Skin epidermis (tissue), 12 donors: ENCODE measurements at regions not wholly inside any gene's neighbourhood (a gene's known extent, or its start where the extent isn't known, plus 50 kb on each side); places are given as distances from the start of the nearest gene placed in this dataset.
A peak's percentile ranks its signal among the peaks of the same experiment; 100 is the strongest.
"Not testable (repeated sequence)": the region's sequence is repeated elsewhere in the genome, so short reads cannot be mapped to it uniquely, and the experiment has no call there.

Source experiments
- H3K27ac ChIP-seq, 21 experiments: fragments of 200-600 bp; sonication (generic) in 11 of 21; one replicate each; pipeline ENCODE4 v1.5.0; 2020; ENCODE audit warnings: mild to moderate bottlenecking in 3 of 21, inconsistent platforms in 2 of 21, moderate library complexity in 2 of 21
- H3K4me3 ChIP-seq, 7 experiments: fragments of 200-600 bp; sonication (generic) in 2 of 7; one replicate each; pipeline ENCODE4 v1.5.0; 2020; ENCODE audit warnings: inconsistent platforms in 2 of 7, mild to moderate bottlenecking in 2 of 7, moderate library complexity in 1 of 7

DNA sequence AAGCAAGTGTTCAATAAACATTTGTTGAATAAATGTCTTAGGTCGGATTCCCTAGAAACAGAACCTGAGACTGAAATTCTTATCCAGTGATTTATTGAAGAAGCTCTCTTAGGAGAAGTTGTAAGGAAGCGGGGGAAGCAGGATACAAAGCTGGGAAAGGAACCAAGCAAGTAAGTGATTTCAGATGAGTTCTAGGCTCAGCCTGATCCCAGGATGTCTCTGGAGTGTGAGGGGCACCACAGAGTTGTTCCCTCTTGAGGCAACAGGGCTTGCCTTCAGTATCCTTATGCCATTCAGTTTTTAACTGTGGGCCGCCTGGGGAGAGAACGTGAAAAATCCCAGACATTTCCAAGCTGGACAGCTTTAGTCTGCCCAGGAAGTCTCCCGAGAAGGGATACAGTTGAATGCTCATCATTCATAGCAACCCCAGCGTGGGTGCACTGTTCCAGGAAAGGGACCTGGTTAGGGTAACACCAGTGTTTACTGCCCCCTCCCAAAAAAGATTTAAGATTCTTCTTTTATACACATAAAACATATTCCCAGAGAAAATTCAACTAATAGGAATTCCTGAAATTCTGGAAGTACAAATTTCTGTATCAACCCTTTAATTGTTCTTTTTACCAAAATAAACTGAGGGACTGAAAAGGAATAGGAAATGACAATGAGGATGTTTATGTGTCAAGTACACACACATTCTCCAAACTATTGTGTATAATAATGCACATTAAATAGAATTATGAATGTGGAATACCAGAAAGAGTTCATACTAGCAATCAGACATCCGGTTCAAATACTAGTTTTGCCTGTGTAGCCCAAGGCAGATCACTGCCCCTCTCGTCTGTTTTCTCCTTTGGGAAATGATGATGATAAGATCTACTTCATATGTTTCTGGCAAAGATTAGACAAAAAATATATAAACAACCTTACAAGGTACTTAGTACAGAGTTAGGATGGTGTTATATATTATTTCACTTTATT lies 592.1 kb upstream of the CDH2 start:
- H3K27ac ChIP-seq: no peak overlapping the region
- no peak overlapping the region for H3K4me3 ChIP-seq

DNA sequence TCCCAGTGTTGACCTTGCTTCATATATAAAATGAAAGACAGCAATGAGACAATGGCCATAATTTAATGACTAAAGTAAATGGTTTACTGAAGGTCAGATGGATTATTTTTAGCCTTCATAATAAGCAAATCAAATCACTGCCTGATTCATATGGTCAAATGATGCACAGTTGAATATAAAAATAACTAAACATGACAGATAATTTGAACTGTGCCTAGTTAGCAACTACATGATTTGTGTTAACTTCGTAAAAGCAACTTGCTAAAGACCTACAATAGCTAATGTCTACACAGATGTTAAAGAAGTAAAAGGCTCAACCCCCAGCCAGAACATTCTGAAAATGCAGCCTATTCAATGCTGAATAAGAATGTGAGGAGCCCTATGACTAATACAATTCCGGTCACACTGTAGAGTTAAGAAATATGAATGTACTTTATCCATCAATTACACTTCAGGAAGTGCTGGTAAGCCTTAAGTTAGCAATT lies 590.8 kb upstream of the CDH2 start:
- peak overlapping the region in 1 of 21 experiments; percentile 37 for H3K27ac ChIP-seq

DNA sequence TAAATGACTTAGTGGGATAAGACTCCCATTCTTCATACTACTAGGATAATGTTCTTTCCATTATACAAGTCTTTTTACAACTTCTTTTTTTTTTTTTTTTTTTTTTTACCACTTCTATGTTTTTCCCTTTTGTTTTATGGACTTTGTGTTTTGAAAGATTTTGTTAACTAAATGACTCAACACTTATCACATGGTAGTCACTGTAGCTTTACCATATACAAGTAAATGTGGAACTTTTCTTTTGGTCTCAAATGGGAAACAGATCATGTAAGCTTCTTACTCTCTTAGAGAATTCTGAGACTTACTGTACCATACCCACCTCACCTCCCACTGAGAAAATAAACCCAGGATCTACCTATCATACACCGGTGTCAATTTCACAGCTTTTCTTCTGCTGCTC lies 590.3 kb upstream of the CDH2 start:
- no peak overlapping the region for H3K4me3 ChIP-seq
- H3K27ac ChIP-seq: peak overlapping the region in 1 of 21 experiments; percentile 37

More for the DNA sequence above, 590.8 kb upstream of the CDH2 start:
- H3K4me3 ChIP-seq: no peak overlapping the region

DNA sequence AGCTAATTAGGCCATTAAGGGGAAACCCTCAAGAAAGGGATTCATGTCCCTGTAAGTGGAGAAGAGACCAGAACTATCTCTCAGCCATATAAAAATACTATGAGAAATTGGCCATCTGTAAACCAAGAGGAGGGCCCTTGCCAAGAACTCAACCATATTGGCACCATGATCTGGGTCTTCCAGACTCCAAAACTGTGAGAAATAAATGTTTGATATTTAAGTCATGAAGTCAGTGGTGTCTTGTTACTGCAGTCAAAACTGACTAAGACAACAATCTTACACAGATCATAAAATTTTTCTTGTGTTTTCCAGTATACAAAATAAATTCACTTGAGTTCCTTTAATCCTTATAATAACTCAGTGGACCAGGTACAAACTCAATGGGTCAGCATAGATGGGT lies 589.8 kb upstream of the CDH2 start:
- H3K4me3 ChIP-seq: no peak overlapping the region
- H3K27ac ChIP-seq: no peak overlapping the region

DNA sequence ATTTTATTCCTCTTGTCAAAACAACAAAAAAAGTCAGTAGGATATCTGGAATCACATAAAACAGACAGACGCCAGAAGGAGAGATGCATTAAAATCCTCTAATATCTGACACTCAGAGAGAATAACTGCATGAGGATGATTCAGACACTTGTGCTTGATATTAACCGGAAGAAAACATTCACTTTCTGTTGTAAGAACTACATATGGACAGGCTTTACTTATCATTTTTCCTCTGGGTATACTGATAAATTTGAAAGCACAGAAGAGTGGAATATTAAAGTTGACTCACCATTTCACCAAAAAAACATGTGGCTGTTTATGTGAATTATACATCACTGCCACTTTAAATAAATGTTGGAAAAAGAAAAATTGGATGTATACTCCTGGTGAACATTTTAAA lies 589.1 kb upstream of the CDH2 start:
- Histone ChIP-seq H3K27ac (no peak overlapping the region), H3K4me3 (no peak overlapping the region)

DNA sequence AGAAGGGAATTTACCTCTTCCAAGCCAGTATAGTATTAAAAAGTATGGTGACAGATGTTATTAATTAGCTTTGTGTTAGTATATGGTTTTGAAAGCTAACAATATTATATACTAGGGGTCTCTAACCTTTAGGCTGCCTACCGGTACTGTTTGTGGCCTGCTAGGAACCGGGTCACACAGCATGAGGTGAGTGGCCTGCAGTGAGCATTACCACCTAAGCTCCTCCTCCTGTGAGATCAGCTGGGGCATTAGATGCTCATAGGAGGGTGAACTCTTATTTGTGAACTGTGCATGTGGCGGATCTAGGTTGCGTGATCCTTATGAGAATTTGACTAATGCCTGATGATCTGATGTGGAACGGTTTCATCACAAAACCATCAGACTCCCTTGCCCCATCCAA lies 583.4 kb upstream of the CDH2 start:
- no peak overlapping the region for H3K4me3 ChIP-seq

DNA sequence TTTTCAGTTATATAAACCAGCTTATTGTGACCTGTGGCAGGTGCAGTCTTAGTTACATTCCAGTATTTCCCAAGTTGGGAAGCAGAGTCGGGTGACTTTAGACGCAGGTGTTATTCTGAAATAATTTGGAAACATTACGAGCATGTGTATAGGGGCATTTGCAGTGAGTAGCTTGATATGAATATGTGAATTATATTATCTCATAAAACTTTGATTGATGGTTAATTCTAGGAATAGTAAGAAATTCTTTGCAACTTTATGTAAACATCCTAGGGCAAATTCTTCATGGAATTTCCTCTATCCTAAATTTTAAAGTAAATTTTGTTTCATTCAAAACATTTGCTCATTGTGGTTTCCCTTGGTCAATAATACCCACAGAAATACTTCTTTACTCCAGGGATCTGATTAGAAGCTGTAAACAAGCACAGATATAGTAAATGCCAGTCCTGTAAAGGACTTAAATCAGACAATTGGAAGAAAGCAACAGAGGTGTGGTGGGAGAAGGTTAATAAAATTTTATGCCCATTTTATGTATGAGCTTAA lies 580.6 kb upstream of the CDH2 start:
- Histone ChIP-seq H3K27ac (no peak overlapping the region), H3K4me3 (no peak overlapping the region)

More for the DNA sequence above, 583.4 kb upstream of the CDH2 start:
- no peak overlapping the region for H3K27ac ChIP-seq

DNA sequence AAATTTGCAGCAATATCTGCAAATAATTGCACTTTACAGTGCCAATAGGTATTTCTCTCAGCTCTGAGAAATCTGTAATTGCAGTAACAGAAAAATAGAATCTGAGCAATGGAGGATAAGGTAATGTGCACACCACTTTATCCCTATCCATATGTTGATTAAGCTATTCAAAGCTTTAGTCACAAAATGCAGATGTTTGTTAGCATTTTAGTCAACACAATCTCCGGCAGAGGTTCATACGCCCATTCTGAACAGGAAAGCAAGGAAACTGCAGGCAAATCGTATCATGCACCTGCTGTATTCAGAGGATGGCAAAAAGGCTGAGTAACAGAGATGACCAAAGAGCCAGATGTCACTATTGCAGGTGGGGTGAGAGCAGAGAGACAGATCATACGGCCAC lies 566.2 kb upstream of the CDH2 start:
- H3K27ac ChIP-seq: no peak overlapping the region
- no peak overlapping the region for H3K4me3 ChIP-seq

DNA sequence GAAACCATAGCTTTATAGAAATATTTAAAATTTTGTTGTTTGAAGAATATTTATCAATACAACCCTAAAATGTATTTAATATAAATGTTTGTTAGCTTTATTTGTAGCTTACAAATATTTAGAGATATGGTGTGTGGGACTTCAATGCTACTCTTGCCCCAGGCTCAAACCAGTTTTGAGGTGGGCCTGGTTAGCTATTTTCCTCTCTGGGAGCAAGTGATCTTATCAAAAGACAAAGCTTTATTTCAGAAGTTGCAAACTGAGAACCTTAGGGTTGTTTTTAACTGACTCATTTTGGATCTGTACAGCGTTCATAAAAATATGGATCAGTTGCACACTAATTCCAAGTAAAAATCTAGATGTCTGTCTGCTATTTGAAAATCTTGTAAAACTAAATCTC lies 563.6 kb upstream of the CDH2 start:
- no peak overlapping the region for H3K4me3 ChIP-seq
- no peak overlapping the region for H3K27ac ChIP-seq

DNA sequence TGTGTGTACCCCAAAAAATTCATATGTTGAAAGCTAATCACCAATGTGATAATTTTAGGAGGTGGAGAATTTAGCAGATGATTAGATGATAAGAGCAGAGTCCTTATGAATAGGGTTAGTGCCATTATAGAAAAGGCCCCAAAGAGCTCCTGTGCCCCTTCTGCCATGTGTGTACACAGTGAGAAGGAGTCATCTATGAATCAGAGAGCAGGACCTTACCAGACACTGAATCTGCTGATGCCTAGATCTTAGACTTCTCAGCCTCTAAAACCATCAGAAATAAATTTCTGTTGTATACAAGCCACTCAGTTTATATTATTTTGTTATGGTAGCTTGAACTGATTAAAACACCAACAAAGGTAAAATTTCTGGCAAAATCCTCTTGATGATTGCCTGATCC lies 560.0 kb upstream of the CDH2 start:
- Histone ChIP-seq H3K4me3 (no peak overlapping the region), H3K27ac (no peak overlapping the region)

DNA sequence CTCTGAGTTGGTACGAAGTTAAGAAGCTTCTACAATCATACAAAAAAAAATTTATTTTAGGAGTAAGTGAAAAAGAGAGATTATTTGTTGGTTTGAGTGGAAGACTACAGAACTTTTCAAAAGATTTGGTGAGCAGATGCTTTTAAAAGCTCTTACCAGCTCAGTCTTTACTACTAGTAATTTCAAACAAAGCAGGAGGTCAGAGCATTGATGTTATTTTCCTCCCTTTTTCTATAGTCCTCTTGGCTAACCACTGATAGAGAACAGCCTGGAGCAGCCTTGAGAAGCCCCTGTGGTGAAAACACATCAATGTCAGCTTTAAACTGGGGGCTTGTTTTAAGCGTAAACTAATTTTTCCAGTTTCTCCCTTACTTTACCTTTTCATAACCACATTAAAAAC lies 559.3 kb upstream of the CDH2 start:
- Histone ChIP-seq H3K4me3 (no peak overlapping the region), H3K27ac (no peak overlapping the region)

DNA sequence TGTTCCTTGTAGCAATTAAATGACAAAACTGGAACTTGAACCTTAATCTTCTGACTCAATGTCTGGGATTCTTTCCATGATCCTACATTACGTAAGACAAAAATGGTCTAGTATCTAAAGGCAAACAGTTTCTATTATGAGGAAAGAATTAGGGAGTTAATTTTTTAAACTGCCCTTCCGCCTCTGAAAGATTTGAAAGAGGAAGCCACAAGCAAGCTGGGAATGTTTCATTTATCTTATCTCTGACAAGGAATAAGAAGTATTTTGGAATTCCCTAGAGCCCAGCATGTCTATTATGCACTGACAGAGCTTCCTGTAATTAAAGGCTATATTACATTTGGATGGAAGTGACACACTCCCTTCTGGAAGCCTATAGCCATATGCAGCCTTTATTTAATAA lies 558.8 kb upstream of the CDH2 start:
- Histone ChIP-seq H3K4me3 (no peak overlapping the region), H3K27ac (no peak overlapping the region)

DNA sequence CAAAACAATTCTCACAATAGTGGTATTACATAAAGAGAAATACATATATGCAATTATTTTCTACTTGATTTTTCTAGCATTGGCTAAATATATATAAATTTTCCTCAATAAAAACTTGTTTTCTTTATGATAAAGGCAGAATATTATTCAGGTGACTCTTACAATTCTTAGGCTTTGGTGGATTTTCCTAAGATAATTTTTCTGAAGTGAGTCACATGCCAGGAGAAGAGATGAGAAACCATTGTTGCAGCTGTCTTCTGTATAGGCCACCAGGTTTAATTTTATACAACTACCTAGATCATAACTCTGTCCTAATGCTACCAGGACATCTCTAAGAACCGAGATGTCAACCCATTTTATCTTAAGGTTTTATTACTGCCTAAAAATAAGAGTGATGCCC lies 552.4 kb upstream of the CDH2 start:
- H3K27ac ChIP-seq: no peak overlapping the region
- no peak overlapping the region for H3K4me3 ChIP-seq

DNA sequence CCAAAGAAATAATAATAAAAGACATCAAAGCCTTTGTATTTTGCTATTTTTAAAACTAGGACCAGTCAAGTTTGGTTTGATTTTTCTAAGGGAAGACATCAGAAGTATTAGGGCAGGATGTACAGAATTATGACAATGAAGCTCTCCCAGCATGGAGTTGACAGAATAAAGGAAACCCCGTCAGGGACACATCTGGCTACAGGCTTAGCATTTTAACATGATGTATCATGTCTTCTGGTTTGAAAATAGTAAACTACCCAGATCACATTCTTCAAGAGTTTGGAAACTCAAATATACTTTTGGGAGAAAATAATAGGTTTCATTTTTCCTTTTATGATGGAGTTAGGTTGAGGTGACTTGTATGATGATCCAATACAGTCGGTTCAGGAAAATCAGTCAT lies 552.0 kb upstream of the CDH2 start:
- Histone ChIP-seq H3K4me3 (no peak overlapping the region), H3K27ac (no peak overlapping the region)

DNA sequence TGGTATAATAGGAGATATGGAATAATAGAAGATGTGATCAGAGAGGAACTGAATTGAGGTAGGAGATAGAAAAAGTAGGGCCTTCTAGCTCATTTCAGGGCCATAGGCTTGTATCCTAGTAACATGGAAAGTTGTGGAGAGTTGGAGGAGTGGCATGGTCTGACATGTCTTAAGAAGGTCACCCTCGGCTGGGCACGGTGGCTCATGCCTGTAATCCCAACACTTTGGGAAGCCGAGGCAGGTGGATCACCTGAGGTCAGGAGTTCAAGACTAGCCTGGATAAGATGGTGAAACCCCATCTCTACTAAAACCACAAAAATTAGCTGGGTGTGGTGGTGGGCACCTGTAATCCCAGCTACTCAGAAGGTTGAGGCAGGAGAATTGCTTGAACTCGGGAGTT lies 550.3 kb upstream of the CDH2 start:
- not testable (repeated sequence) for H3K27ac ChIP-seq, H3K4me3 ChIP-seq

DNA sequence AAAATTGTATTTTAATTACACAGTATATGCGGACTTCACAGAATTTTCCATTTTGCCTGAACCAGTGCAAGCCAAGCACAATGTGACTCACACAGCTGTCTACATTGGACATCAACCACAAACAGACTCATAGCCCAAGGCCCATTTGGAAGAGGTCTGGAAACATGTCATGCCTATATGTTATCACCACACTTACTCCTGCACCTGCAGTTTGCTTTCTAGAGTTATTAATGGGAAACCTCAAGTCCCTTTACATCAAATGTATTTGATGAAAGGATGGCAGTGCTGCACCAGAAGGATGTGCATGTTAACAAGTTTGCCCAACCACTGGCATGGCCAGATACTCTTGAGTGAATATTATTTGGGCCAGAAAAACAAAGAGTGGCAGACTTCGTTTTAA lies 548.9 kb upstream of the CDH2 start:
- H3K27ac ChIP-seq: no peak overlapping the region
- no peak overlapping the region for H3K4me3 ChIP-seq

DNA sequence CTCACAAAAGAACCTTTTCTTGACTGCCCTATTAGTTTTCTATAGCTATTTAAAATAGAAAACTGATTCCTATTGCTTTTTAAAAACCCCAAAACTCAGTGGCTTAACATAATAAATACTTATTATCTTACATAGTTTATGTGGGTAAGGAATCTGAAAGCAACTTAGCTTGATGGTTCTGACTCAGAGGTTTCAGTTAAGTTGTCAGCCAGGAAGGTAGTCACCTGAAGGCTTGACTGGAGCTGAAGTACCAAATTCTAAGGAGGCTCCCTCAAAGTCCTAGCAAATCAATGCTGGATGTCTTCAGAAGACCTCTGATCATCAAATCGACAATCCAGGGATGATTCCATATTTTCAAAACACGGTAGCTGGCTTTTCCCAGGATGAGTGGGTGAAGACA lies 546.6 kb upstream of the CDH2 start:
- no peak overlapping the region for H3K4me3 ChIP-seq
- H3K27ac ChIP-seq: no peak overlapping the region

DNA sequence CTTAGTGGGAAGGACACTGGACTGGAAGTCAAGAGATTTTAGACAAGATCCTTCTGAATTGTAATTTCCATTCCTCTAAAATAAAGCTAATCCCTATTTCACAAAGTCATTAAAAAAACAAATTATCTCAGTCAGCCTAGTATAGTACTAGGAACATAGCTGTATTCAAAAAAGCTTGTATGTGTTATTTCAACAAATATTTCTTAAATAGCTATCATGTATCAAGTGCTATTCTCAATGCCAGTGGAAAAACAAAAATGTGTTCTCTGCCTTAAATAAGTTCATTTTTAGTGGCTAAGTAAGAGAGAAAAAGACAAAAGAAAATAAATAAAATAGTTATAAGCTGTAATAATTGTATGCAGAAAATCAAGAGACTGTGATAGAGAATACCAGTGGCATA lies 541.8 kb upstream of the CDH2 start:
- Histone ChIP-seq H3K4me3 (no peak overlapping the region), H3K27ac (no peak overlapping the region)

DNA sequence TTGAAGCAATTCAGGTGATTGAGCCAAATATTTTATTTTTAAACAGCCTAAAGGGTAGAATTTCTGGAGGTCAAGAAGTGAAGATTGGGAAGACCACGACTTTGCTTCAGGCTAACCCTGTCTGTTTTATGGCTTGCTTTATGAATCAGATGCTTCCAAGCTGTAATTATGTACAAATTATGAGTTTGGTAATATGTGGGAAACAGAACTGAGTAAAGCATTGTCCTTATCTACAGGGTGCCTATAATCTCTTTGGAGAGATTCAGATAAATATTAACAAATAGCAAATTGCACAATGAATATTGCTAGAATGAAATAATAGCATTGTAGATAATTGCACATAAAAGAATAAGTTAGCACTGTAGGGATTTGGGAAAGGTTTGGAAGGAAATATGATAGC lies 539.4 kb upstream of the CDH2 start:
- no peak overlapping the region for H3K27ac ChIP-seq

DNA sequence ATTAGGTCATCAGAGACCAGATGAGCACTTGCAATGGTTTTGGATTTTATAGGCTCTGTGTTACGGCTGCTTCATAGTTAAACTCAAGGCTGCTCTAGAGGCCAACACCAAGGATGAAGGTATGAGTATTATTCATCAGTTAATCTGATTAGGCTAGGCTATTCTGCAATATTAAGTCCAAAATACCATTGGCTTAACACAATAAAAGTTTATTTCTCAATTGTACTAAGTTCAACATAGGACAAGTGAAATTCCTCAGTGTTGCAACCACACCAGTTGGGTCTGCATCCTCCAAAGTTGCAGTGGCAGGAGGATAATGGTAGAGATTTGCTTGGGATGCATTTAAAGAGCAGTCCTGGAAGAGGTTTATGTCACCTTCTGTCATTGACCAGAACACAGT lies 538.3 kb upstream of the CDH2 start:
- Histone ChIP-seq H3K27ac (no peak overlapping the region), H3K4me3 (no peak overlapping the region)

More for the DNA sequence above, 539.4 kb upstream of the CDH2 start:
- no peak overlapping the region for H3K4me3 ChIP-seq

DNA sequence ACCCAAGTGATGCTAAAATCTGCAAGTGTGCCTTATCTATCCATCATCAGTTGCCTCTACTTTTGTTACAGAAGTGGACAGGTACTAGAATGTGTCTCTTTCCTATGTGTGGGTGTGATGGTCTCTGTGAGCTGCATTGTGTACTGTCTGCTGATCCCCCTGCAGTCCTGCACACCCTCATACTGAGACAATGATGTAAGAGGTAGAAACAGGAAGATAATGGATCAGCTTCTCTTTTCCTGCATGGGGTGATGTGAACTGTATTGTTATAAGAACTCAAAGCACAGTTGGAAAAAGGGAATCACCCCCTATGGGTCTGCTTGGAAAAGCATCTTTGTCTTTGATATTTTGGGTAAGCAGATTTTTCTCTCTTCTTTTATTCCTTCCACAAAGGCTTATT lies 537.6 kb upstream of the CDH2 start:
- no peak overlapping the region for H3K27ac ChIP-seq
- H3K4me3 ChIP-seq: no peak overlapping the region
